CD4-positive, alpha-beta T cell treated with Interleukin-1 beta for 1 hour (primary cell): ENCODE measurements at regions not wholly inside any gene's neighbourhood (a gene's known extent, or its start where the extent isn't known, plus 50 kb on each side); places are given as distances from the start of the nearest gene placed in this dataset.
"Not testable (repeated sequence)": the region's sequence is repeated elsewhere in the genome, so short reads cannot be mapped to it uniquely, and the experiment has no call there.

Source experiments
- DNase-seq, 2 donors: peaks; one replicate each; pipeline ENCODE4 v3.0.0-alpha.2; 2020 to 2022

GRCh38 chr2:145927131-145927950 is 1407.4 kb upstream of the ZEB2 start:
- DNase-seq, result no peak

DNA sequence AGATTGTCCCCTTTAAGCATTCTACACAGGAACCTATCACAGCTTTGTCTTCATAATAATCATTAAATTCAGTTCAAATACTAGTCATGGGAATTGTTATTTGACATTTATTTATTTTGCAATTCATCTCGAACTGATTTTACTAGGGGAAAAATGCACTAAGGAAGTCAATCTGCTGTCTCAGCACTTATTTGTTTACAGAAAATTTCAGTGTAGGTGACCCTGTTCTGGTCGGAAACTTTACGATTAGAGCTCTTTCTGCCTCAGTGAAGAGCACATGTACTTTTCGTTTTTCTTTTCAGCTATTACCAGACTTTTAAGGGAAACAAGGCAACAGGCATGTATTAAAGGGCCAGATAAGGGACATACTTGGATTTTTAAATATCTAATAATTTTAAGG is 1405.7 kb upstream of the ZEB2 start:
- DNase-seq, result no peak

- no peak for DNase-seq
Measured at GRCh38 chr2:145919477-145919876, 1399.6 kb upstream of the ZEB2 start.

- DNase-seq, result no peak
Measured at GRCh38 chr2:145918951-145919350, 1399.0 kb upstream of the ZEB2 start.

DNA sequence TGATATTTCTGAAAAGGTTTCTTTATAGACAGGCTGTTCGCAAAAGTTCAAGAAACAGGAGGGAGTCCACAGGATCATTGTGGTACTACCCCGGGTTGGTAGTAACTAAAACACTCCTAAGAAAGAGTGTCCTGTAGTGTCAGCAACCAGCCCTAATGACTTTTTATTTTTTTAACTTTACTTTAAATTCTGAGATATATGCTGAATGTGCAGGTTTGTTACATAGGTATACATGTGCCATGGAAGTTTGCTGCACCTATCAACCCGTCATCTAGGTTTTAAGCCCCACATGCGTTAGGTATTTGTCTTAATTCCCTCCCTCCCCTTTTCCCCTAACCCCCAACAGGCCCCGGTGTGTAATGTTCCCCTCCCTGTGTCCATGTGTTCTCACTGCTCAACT is 1396.9 kb upstream of the ZEB2 start:
- DNase-seq, result no peak

DNA sequence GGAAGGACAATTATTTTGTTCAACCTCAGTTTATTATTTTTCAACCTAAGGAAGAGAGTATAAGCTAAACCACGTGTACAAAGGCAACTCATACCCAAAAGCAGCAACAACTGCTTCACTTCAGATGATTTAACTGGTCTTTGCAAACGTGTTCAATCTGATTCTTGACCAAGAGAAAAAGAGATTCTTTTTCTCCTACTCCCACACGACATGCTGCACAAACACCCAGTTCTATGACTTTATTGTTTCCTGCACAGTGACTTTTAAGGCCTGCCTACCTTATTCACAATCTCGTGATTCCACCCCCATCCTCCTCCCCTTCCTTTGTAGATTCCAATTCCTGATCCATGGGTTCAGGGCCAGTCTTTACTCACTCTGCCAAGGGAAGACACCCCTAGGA is 1394.8 kb upstream of the ZEB2 start:
- no peak for DNase-seq

- DNase-seq, result no peak
Measured at GRCh38 chr2:145910416-145910815, 1390.5 kb upstream of the ZEB2 start.

DNA sequence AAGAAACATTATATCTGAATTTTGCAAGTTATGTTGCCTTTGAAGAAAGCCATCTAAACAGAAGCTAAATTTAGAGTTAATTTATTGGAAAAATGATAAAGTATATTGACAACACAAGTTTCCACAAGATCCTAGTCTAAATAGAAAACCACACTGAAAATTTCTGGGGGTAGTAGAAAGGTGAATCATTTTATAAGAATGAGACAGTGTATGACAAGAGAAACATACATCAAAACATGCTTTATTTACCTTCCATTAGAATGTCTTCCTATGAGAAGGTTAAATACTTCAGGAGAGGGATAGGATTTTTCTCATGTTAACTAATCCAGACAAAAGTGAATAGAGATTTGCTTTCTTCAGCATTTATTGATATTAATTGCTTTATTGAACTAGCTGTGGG is 1389.8 kb upstream of the ZEB2 start:
- DNase-seq, result no peak

DNA sequence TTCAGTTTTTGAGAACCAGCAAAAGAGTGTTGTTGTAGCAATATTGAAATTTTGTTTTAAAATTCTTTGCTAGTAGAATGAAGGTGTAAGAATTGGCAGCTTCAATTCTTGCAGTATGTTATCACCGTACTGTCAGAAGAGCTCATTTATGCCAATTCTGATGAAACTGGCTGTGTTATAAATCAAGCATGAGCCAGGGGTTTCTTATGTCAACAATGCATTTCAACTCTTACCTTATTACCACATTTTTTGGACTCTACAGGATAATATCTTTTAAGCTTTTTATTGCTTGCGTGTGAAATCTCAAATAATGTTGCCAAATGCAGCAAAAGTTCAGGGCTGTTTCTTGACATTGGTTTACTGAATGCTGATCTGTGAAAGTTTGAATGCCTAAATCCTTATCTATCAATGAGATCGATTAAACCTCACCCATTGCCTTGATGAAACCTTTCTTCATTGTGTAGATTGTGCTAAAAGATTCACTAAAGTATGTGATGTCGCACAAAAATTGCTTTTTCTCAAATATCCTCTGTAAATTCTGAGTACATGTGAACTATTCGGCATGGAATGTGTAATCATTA is 1389.3 kb upstream of the ZEB2 start:
- no peak for DNase-seq

DNA sequence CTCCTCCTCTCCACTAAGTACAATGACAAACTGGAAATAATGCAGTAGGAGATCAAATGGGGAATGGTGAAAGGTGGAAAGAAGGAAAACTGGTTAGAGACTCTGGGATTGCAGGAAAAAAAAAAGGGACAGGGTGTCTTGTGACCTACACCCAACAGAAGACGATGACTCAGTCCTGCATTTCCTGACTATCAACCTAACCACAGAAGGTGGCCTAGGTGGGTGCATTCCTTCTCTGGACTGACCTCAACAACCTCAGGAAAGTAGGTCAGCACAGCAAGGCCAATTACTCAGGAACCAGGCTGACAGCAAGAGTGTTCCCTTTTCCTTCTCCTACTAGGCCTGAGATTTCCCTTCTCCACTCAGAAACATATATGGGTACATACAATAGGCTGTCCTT is 1386.4 kb upstream of the ZEB2 start:
- DNase-seq, result no peak

GRCh38 chr2:145905371-145905770 is 1385.5 kb upstream of the ZEB2 start:
- no peak for DNase-seq

DNA sequence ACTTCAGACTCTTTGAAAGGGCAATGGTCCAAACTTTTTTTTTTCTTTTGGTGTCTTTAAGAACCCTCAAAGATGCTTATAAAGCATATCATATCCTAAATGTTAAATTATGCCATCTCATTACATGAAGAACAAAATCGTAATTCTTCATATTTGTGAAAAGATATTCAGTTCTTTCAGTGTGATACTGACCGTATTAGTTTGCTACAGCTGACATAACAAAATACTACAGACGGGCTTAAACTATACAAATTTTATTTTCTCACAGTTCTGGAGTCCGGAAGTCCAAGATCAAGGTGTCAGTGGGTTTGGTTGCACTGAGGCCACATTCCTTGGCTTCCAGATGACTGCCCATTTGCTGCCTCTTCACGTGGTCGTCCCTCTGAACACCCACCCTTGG is 1377.2 kb upstream of the ZEB2 start:
- no peak for DNase-seq

GRCh38 chr2:145887915-145888314 is 1368.0 kb upstream of the ZEB2 start:
- DNase-seq, result no peak

- DNase-seq, result not testable (repeated sequence)
Measured at GRCh38 chr2:145880997-145881396, 1361.1 kb upstream of the ZEB2 start.

- DNase-seq, result no peak
Measured at GRCh38 chr2:145875016-145875415, 1355.1 kb upstream of the ZEB2 start.

- DNase-seq, result no peak
Measured at GRCh38 chr2:145874466-145874865, 1354.5 kb upstream of the ZEB2 start.

GRCh38 chr2:145864501-145864900 is 1344.6 kb upstream of the ZEB2 start:
- DNase-seq, result no peak

- no peak for DNase-seq
Measured at GRCh38 chr2:145861940-145862339, 1342.0 kb upstream of the ZEB2 start.

DNA sequence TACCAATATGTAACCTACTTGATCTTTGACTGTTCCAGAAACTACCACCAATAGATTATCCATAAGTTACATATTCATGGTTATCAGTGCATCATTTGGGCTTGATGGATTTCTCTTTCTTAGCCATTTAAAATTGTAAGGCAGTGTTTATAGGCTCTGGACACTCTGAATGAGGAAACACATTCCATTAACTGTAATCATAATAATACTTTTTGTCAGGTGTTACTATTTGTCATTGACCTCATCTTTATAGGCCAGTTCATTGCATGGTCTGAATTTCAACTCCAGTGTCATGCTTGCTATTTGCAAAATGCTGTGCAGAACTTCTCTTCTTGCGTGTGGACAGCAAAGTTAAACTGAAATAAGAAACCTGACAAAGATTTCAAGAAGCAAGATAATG is 1340.2 kb upstream of the ZEB2 start:
- no peak for DNase-seq

DNA sequence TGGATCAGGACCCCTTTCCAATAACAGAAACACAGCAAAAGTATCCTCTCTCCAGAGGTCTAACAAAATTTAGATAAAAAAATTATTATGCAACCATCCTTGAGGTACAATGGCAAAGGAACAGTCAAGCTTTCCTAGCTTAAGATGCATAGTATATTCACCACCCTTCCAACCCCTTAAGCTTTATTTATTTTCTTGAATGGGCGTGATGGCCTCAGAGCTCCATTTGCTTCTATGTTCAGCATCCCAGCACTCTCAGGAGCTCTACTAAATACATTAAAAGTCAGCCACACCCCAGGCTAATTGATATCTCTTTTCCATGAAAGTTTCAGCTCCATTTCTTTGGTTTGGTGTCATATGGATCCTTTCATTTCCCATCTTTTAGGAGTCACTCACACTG is 1335.2 kb upstream of the ZEB2 start:
- no peak for DNase-seq

- DNase-seq, result no peak
Measured at GRCh38 chr2:145854039-145854755, 1334.3 kb upstream of the ZEB2 start.

- no peak for DNase-seq
Measured at GRCh38 chr2:145851730-145852129, 1331.8 kb upstream of the ZEB2 start.

DNA sequence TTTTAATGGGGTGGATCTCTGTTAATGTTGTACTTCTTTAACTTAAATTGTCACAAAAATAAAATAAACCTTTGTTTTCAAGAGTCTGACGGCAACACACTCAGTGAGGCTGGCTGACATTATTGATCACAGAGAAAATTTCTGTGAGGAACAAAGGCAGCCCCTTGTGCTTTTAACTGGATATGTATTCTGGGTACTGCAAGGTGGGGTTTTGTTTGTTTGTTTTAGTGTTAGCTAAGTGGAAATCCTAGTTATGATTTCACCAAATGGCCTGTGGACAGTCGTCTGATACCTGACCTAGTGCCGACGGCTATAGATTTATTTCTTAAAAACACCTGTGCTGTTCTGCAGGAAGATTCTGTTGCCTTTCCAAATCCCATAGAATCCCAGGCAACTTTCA is 1329.5 kb upstream of the ZEB2 start:
- DNase-seq, result no peak

- no peak for DNase-seq
Measured at GRCh38 chr2:145846982-145847381, 1327.1 kb upstream of the ZEB2 start.
